Left lung (tissue), 4 donors: ENCODE measurements at regions not wholly inside any gene's neighbourhood (a gene's known extent, or its start where the extent isn't known, plus 50 kb on each side); places are given as distances from the start of the nearest gene placed in this dataset.

ENCODE experiments used
- ATAC-seq: fragments of 200-7000 bp; cut with Tn5 transposase; one replicate; pipeline ENCODE4 v1.9.1; 2020; ENCODE audit warnings: moderate library complexity
- DNase-seq, 4 donors: peaks; one replicate each; pipeline ENCODE4 v3.0.0-alpha.2; 2013 to 2020
- H3K27ac ChIP-seq, 2 donors: fragments of 200-600 bp; sonication (generic) in 1 of 2; one replicate each; pipeline versions ENCODE4 v1.5.0 to v1.8.0; 2020 to 2021
- H3K27me3 ChIP-seq, 2 donors: fragments of 200-600 bp; sonication (generic) in 1 of 2; one replicate each; pipeline versions ENCODE4 v1.5.0 to v1.8.0; 2020 to 2021
- H3K36me3 ChIP-seq, 2 donors: fragments of 200-600 bp; sonication (generic) in 1 of 2; one replicate each; pipeline versions ENCODE4 v1.5.0 to v1.8.0; 2020 to 2021
- H3K4me1 ChIP-seq, 2 donors: fragments of 200-600 bp; one replicate each; pipeline ENCODE4 v1.8.0; 2021
- H3K4me3 ChIP-seq, 2 donors: fragments of 200-600 bp; sonication (generic) in 1 of 2; one replicate each; pipeline versions ENCODE4 v1.5.0 to v1.8.0; 2020 to 2021; ENCODE audit warnings: mild to moderate bottlenecking in 1 of 2
- H3K9me3 ChIP-seq, 2 donors: fragments of 200-600 bp; sonication (generic) in 1 of 2; one replicate each; pipeline versions ENCODE4 v1.5.0 to v1.8.0; 2020 to 2021
- CTCF ChIP-seq, 2 donors: fragments of 200-600 bp; sonication (generic) in 1 of 2; IDR thresholded peaks; one replicate each; pipeline versions ENCODE4 v1.5.0 to v1.8.0; 2021; ENCODE audit warnings: antibody characterized with exemption in 2 of 2
- intact Hi-C, 2 donors: fragments of 100-400 bp; cut with DNase I; formaldehyde crosslinking; loops; one replicate each; pipeline versions ENCODE4 v1.11.2 to v1.14.2; 2022
- donor health status: DM: no; HTN: yes; CAD: no.
- donor health status: DM: no; HTN: no; CAD: no.

DNA sequence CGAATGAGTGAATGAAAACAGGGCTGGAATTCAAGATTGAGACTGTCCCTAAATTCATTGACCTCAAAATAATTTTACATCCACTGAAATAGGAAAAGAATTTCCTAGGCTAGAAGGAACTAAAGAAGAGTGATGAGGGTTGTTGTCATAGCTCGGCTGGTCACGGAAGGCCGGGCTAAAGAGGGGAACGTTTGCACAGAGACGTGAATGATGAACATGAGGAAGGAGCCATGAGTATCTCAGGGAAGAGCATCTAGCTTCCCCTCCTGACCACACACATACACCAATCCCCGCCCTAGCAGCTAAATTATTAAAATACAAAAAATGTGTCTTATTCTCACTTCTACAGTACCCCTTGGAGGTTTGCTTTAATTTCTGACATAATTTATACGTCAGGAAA lies 124.4 kb upstream of the ABCA1 start:
- peaks cover 0 to 2% of the 10 kb centered on the region in 2 donors for H3K9me3 ChIP-seq
- peak; percentile 55 for ATAC-seq
- H3K4me3 ChIP-seq: no peak overlapping the region
- no peak for DNase-seq
- peaks cover 0 to 36% of the 10 kb centered on the region in 2 donors for H3K4me1 ChIP-seq
- intact Hi-C loops: no loop called here
- H3K27me3 ChIP-seq: no peaks in the 10 kb centered on the region
- peak overlapping the region in 1 of 2 donors; percentile 82 for H3K27ac ChIP-seq
- no peak for TF ChIP-seq CTCF (IDR thresholded peaks at IDR 0.05)
- H3K36me3 ChIP-seq: no peaks in the 10 kb centered on the region

DNA sequence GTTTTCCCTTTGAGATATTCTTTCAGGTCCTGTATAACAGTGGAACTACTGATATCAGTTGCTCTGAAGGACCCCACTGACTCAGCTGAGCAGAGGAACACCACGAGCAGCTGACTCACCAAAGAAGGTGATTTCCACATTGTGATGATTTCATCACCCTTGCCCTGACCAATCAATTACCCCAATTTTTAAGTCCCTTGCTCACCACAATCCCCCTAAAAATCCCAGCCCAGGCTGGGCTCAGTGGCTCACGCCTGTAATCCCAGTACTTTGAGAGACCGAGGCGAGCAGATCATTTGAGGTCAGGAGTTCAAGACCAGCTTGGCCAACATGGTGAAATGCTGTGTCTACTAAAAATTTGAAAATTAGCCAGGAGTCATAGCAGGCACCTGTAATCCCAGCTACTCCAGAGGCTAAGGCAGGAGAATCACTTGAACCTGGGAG lies 125.3 kb upstream of the ABCA1 start:
- peak in 1 of 4 donors; percentile 45 for DNase-seq
- no peak overlapping the region for H3K4me3 ChIP-seq
- no peaks in the 10 kb centered on the region for H3K36me3 ChIP-seq
- peaks cover 0 to 36% of the 10 kb centered on the region in 2 donors for H3K4me1 ChIP-seq
- no peaks in the 10 kb centered on the region for H3K27me3 ChIP-seq
- intact Hi-C loops: no loop called here
- H3K27ac ChIP-seq: peak overlapping the region in 1 of 2 donors; percentile 82
- peaks cover 0 to 2% of the 10 kb centered on the region in 2 donors for H3K9me3 ChIP-seq
- TF ChIP-seq CTCF (IDR thresholded peaks at IDR 0.05): no peak
- ATAC-seq: peak; percentile 69

- H3K27ac ChIP-seq: peak overlapping the region in 1 of 2 donors; percentile 82
- peaks cover 0 to 2% of the 10 kb centered on the region in 2 donors for H3K9me3 ChIP-seq
These were observed 126.5 kb upstream of the ABCA1 start for GRCh38 chr9:105054491-105054890.

DNA sequence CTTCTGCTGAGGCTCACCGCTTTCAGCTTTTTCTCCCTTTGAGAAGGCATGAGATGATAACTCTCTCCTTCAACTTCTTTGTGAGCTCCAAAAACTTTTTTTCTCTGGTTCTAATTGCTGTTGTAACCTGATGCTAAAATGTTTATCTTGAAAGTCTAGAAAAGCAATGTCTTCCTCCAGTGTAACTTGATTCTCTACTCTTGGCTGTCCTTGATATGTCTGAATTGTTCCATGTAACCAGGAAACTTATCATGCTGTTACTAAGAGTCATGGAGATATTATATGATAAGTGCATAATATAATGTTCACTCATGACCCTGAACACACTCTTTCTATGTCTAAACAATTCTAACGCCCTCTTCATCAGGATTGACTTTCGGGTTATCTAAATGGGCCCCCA lies 128.0 kb upstream of the ABCA1 start:
- H3K4me1 ChIP-seq: peaks cover 0 to 36% of the 10 kb centered on the region in 2 donors
- no peak for DNase-seq
- intact Hi-C loops: no loop called here
- H3K36me3 ChIP-seq: no peaks in the 10 kb centered on the region
- H3K27ac ChIP-seq: no peak overlapping the region
- no peak for ATAC-seq
- H3K9me3 ChIP-seq: peaks cover 0 to 2% of the 10 kb centered on the region in 2 donors
- no peak overlapping the region for H3K4me3 ChIP-seq
- H3K27me3 ChIP-seq: no peaks in the 10 kb centered on the region
- TF ChIP-seq CTCF (IDR thresholded peaks at IDR 0.05): no peak

More at GRCh38 chr9:105054491-105054890, 126.5 kb upstream of the ABCA1 start:
- no peak for TF ChIP-seq CTCF (IDR thresholded peaks at IDR 0.05)
- Histone ChIP-seq H3K4me3 (no peak overlapping the region), H3K4me1 (peaks cover 0 to 36% of the 10 kb centered on the region in 2 donors), H3K27me3 (no peaks in the 10 kb centered on the region), H3K36me3 (no peaks in the 10 kb centered on the region)
- ATAC-seq: peak; percentile 46
- DNase-seq: no peak
- intact Hi-C loops: no loop called here

DNA sequence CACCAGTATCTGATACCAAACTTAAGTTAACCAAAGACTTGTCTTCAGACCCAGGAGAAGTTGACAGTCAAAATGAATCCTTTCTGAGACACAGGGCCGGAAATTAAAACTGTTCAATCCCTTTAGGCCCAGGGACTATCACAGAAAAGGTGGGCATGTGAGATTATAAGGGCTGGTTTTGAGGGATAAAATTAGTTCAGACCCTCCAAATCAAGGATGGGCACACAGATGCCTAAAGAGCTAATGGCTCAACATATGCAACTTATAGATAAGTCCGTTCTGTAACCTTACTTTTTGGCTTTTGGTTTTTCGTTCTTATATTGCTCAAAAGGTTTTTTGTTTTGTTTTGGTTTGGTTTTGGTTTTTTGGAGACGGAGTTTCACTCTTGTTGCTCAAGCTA lies 129.6 kb upstream of the ABCA1 start:
- DNase-seq (no peak), ATAC-seq (no peak)
- Histone ChIP-seq H3K4me1 (peaks cover 0 to 28% of the 10 kb centered on the region in 2 donors), H3K27me3 (no peaks in the 10 kb centered on the region), H3K27ac (no peak overlapping the region), H3K9me3 (peaks cover 0 to 2% of the 10 kb centered on the region in 2 donors), H3K36me3 (no peaks in the 10 kb centered on the region), H3K4me3 (no peak overlapping the region)
- TF ChIP-seq CTCF (IDR thresholded peaks at IDR 0.05): no peak
- intact Hi-C loops: no loop called here
